ENCODE measurements at regions not wholly inside any gene's neighbourhood (a gene's known extent, or its start where the extent isn't known, plus 50 kb on each side); places are given as distances from the start of the nearest gene placed in this dataset.

DNA sequence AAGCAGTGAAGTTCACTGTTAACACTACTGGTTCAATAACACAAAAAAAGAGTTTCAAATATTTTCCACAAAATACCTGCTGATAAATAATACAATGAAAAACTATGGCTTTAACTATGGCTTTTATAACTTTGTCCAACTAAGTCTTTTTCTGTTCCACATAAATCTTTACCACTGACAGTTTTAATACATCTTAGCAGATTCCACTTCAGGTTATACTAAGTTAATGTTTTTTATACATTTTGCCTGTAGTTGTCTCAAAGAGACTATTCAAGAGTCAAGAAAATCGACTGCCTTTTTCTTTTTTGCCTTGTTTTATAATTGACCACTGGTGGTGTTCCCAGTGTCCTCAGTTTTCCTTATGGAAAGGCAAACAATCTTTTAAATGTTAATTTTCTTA, 379.7 kb upstream of the PMFBP1 start:
- TF ChIP-seq, protein P1, sequence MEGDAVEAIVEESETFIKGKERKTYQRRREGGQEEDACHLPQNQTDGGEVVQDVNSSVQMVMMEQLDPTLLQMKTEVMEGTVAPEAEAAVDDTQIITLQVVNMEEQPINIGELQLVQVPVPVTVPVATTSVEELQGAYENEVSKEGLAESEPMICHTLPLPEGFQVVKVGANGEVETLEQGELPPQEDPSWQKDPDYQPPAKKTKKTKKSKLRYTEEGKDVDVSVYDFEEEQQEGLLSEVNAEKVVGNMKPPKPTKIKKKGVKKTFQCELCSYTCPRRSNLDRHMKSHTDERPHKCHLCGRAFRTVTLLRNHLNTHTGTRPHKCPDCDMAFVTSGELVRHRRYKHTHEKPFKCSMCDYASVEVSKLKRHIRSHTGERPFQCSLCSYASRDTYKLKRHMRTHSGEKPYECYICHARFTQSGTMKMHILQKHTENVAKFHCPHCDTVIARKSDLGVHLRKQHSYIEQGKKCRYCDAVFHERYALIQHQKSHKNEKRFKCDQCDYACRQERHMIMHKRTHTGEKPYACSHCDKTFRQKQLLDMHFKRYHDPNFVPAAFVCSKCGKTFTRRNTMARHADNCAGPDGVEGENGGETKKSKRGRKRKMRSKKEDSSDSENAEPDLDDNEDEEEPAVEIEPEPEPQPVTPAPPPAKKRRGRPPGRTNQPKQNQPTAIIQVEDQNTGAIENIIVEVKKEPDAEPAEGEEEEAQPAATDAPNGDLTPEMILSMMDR (IDR thresholded peaks at IDR 0.05) = no peak
- TF ChIP-seq POLR2A (IDR thresholded peaks at IDR 0.05) = no peak
